ENCODE measurements at regions not wholly inside any gene's neighbourhood (a gene's known extent, or its start where the extent isn't known, plus 50 kb on each side); places are given as distances from the start of the nearest gene placed in this dataset.

DNA sequence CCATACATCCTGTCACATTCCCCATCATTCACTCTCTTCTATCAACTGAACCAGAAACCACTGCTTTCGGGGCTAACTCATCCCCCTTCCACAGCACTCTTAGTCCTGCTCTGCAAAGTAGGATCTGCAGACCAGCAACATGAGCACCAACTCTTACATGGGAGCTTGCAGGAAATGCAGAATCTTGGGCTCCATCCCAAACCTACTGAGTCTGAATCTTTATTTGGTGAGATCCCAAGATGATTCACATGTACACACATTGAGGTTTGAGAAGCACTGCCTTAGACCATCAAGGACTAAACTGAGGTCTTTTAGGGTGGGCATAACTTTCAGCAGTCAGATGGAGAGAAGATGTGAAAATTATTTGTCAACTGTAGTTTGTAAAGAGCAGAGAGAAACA is 235.6 kb upstream of the EPHA4 start:
- Histone ChIP-seq H3K36me3 (ENCODE audit: control insufficient read depth, insufficient read depth, low read length) (no peaks in the 10 kb centered on the region), H3K18ac (ENCODE audit: low read depth, low read length) (no peak overlapping the region), H2BK20ac (ENCODE audit: low read depth, low read length) (no peak overlapping the region), H2AK5ac (ENCODE audit: low read depth, low read length) (no peak overlapping the region), H3K56ac (ENCODE audit: extremely low read depth, insufficient read depth, low read length) (no peak overlapping the region), H3K27me3 (ENCODE audit: control insufficient read depth, insufficient read depth, low read length) (no peaks in the 10 kb centered on the region), H3K4me2 (ENCODE audit: low read depth, low read length) (no peak overlapping the region), H2BK120ac (ENCODE audit: low read depth, low read length) (no peak overlapping the region), H3K9me1 (ENCODE audit: insufficient read depth, low read length) (no peaks in the 10 kb centered on the region), H3K4ac (ENCODE audit: low read depth, low read length) (no peak overlapping the region), H3K9ac (ENCODE audit: low read depth, low read length) (no peak overlapping the region), H3K4me1 (ENCODE audit: control insufficient read depth, insufficient read depth, low read length) (no peaks in the 10 kb centered on the region), H3K23ac (ENCODE audit: low read depth, low read length) (no peak overlapping the region), H4K5ac (ENCODE audit: low read depth, low read length) (no peak overlapping the region), H4K91ac (ENCODE audit: insufficient read depth, low read depth, low read length) (no peak overlapping the region), H2BK5ac (ENCODE audit: low read depth, low read length, poor library complexity, severe bottlenecking) (no peak overlapping the region), H3K27ac (ENCODE audit: insufficient read depth, low read length) (no peak overlapping the region), H2AFZ (replicated peaks; ENCODE audit: low read length, poor library complexity) (no peak overlapping the region), H3K9me3 (ENCODE audit: control insufficient read depth, insufficient read depth, low read length) (no peaks in the 10 kb centered on the region), H2BK15ac (ENCODE audit: low read depth, low read length) (no peak overlapping the region), H3K79me1 (ENCODE audit: low read depth in 1 of 2, low read length in 2 of 2) (no peaks in the 10 kb centered on the region), H2AK9ac (replicated peaks; ENCODE audit: low read depth, low read length, poor library complexity) (no peak overlapping the region), H4K20me1 (ENCODE audit: insufficient read depth, low read length) (no peaks in the 10 kb centered on the region), H4K8ac (ENCODE audit: low read depth in 2 of 2, low read length in 2 of 2) (no peak overlapping the region), H3K4me3 (ENCODE audit: insufficient read depth, low read depth, low read length) (no peak overlapping the region), H3K14ac (replicated peaks; ENCODE audit: low read depth, low read length) (no peak overlapping the region)
- no TSS peak for BruUV-seq (replicated peaks)
- ChIA-PET CTCF (interaction anchor here (0.6 kb wide), 1 partner anchor 261 kb away, joined by 4 read pairs; no protein-coding TSS in a partner anchor), POLR2A (ENCODE audit: unreplicated experiment) (no interaction called here)
- TF ChIP-seq FOS (IDR thresholded peaks at IDR 0.05; ENCODE audit: low read depth, low read length) = no peak
- TF ChIP-seq MAZ (IDR thresholded peaks at IDR 0.05; ENCODE audit: borderline replicate concordance, low read depth, low read length) = no peak
- no peak for TF ChIP-seq POLR2A (IDR thresholded peaks at IDR 0.05; ENCODE audit: low read depth, low read length)
- no peak for TF ChIP-seq CTCF (conservative IDR thresholded peaks at IDR 0.05; ENCODE audit: low read depth, low read length)
- TF ChIP-seq NFE2L2 (IDR thresholded peaks at IDR 0.05; ENCODE audit: low read depth, low read length) = no peak
- no peak for TF ChIP-seq RFX5 (IDR thresholded peaks at IDR 0.05; ENCODE audit: low read depth, low read length)
- TF ChIP-seq CHD1 (IDR thresholded peaks at IDR 0.05; ENCODE audit: low read depth, low read length) = no peak
- no peak for TF ChIP-seq MAFK (IDR thresholded peaks at IDR 0.05; ENCODE audit: low read depth, low read length)
- TF ChIP-seq RAD21 (IDR thresholded peaks at IDR 0.05; ENCODE audit: low read length) = no peak
- no peak for TF ChIP-seq CEBPB (IDR thresholded peaks at IDR 0.05; ENCODE audit: low read depth, low read length)
- no peak for TF ChIP-seq BHLHE40 (IDR thresholded peaks at IDR 0.05; ENCODE audit: low read depth, low read length)
- no peak for TF ChIP-seq SMC3 (IDR thresholded peaks at IDR 0.05; ENCODE audit: low read depth, low read length)
- no peak for TF ChIP-seq MXI1 (IDR thresholded peaks at IDR 0.05; ENCODE audit: borderline replicate concordance, low read depth, low read length)
- no peak for TF ChIP-seq RCOR1 (IDR thresholded peaks at IDR 0.05; ENCODE audit: insufficient replicate concordance, low read length)
- no peak for TF ChIP-seq ELK1 (IDR thresholded peaks at IDR 0.05; ENCODE audit: borderline replicate concordance, low read depth, low read length)
- TF ChIP-seq, protein P1, sequence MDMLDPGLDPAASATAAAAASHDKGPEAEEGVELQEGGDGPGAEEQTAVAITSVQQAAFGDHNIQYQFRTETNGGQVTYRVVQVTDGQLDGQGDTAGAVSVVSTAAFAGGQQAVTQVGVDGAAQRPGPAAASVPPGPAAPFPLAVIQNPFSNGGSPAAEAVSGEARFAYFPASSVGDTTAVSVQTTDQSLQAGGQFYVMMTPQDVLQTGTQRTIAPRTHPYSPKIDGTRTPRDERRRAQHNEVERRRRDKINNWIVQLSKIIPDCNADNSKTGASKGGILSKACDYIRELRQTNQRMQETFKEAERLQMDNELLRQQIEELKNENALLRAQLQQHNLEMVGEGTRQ (IDR thresholded peaks at IDR 0.05; ENCODE audit: low read depth, low read length) = no peak
- DNase-seq (no peak), ATAC-seq (ENCODE audit: low read depth) (no peak)
- 40% methylated on average over 1 of the region's 1 CpG; no CpG with 5 or more reads in 1 of the 2 experiments for WGBS, 2 experiments (ENCODE audit: extremely low coverage in 2 of 2, insufficient read length in 1 of 2)
- intact Hi-C loops (cut with micrococcal nuclease) = no loop called here
- dilution Hi-C loops (cut with HindIII; ENCODE audit: low sequenced_read_pairs, unreplicated experiment) = no loop called here
- in situ Hi-C loops (cut with MboI; ENCODE audit: low sequenced_read_pairs) = no loop called here
